ENCODE measurements at regions not wholly inside any gene's neighbourhood (a gene's known extent, or its start where the extent isn't known, plus 50 kb on each side); places are given as distances from the start of the nearest gene placed in this dataset.
"Not testable (repeated sequence)": the region's sequence is repeated elsewhere in the genome, so short reads cannot be mapped to it uniquely, and the experiment has no call there.

DNA sequence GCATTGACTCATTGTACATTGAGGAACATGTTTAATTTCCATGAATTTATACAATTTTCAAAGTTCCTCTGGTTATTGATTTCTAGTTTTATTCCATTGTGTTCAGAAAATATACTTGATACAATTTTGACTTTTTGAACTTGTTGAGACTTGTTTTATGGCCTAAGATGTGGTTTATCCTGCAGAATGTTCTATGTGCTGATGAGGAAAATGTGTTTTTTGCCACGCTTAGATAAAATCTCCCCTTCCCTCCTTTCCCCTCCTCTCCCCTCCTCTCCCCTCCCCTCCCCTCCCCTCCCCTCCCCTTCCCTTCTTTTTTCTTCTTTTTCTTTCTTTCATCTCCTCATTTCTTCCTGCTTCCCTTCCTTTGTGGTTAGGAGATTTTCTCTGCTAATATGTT, 470.8 kb upstream of the MAP3K7 start:
- no peaks in the 10 kb centered on the region for H3K9me3 ChIP-seq (ENCODE audit: control insufficient read depth, low read length, poor library complexity, severe bottlenecking)
- DNase-seq: no peak

DNA sequence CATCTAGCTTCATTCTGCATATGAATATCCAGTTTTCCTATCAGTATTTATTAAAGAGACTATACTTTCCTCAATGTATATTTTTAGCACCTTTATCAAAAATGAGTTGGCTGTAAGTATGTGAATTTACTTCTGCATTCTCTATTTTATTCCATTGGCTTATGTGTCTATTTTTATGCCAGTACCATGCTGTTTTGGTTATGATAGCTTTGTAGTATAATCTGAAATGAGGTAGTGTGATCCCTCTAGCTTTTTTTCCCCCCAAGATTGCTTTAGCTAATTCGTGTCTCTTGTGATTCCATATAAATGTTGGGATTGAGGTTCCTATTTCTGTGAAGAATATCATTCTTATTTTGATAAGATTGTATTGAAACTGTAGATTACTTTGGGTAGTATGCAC, 469.1 kb upstream of the MAP3K7 start:
- Mint-ChIP-seq H3K27me3 (no peaks in the 10 kb centered on the region), H3K4me1 (no peaks in the 10 kb centered on the region), H3K4me3 (no peak overlapping the region), H3K27ac (no peak overlapping the region), H3K36me3 (ENCODE audit: low read depth) (no peaks in the 10 kb centered on the region)
- DNase-seq: no peak
- H3K9me3 ChIP-seq (ENCODE audit: control insufficient read depth, low read length, poor library complexity, severe bottlenecking): no peaks in the 10 kb centered on the region
- ATAC-seq: no peak

More for the DNA sequence above, 470.8 kb upstream of the MAP3K7 start:
- Mint-ChIP-seq H3K27me3 (no peaks in the 10 kb centered on the region), H3K4me1 (no peaks in the 10 kb centered on the region), H3K36me3 (ENCODE audit: low read depth) (no peaks in the 10 kb centered on the region), H3K4me3 (no peak overlapping the region), H3K27ac (no peak overlapping the region)
- no peak for ATAC-seq

DNA sequence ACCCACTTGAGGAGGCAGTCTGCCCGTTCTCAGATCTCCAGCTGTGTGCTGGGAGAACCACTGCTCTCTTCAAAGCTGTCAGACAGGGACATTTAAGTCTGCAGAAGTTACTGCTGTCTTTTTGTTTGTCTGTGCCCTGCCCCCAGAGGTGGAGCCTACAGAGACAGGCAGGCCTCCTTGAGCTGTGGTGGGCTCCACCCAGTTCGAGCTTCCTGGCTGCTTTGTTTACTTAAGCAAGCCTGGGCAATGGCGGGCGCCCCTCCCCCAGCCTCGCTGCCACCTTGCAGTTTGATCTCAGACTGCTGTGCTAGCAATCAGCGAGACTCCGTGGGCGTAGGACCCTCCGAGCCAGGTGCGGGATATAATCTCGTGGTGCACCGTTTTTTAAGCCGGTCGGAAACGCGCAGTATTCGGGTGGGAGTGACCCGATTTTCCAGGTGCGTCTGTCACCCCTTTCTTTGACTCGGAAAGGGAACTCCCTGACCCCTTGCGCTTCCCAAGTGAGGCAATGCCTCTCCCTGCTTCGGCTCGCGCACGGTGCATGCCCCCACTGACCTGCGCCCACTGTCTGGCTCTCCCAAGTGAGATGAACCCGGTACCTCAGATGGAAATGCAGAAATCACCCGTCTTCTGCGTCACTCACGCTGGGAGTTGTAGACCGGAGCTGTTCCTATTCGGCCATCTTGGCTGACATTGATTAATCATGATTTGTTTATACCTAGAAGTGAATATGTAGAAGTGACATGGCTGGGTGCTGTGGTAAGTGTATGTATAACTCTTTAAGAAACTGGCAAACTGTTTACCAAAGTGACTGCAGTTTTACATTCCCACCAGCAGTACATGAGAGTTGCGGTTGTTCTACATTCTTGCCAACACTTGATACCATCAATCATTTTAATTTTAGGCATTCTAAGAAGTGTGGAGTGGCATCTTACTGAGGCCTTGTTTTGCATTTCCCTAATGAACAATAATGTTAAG, 465.9 kb upstream of the MAP3K7 start:
- not testable (repeated sequence) for H3K27me3 Mint-ChIP-seq; H3K4me1 Mint-ChIP-seq; H3K36me3 Mint-ChIP-seq (ENCODE audit: low read depth); H3K4me3 Mint-ChIP-seq; H3K9me3 ChIP-seq (ENCODE audit: control insufficient read depth, low read length, poor library complexity, severe bottlenecking); ATAC-seq; DNase-seq; H3K27ac Mint-ChIP-seq

DNA sequence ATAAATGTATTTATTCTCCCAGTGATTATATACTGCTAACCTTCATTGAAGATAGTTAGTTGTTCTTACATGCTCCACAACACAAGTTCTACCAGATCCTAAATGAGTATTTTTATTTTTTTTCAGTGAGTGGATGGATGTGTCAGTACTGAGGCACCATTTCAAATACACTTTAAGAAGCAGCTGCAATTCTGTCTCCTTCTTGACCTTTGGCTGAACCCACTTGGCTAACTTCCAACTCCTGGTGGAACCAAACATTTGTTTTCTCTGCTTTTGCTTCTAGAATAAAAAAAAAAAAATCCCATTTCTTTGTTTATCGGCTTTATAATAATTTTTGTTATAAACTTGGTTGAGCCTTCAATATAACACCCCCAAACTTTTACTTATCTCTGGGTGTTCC, 458.3 kb upstream of the MAP3K7 start:
- no peak overlapping the region for H3K27ac Mint-ChIP-seq
- no peaks in the 10 kb centered on the region for H3K9me3 ChIP-seq (ENCODE audit: control insufficient read depth, low read length, poor library complexity, severe bottlenecking)
- no peaks in the 10 kb centered on the region for H3K36me3 Mint-ChIP-seq (ENCODE audit: low read depth)
- H3K4me3 Mint-ChIP-seq: no peak overlapping the region
- H3K4me1 Mint-ChIP-seq: no peaks in the 10 kb centered on the region
- no peak for ATAC-seq
- DNase-seq: no peak
- H3K27me3 Mint-ChIP-seq: no peaks in the 10 kb centered on the region

DNA sequence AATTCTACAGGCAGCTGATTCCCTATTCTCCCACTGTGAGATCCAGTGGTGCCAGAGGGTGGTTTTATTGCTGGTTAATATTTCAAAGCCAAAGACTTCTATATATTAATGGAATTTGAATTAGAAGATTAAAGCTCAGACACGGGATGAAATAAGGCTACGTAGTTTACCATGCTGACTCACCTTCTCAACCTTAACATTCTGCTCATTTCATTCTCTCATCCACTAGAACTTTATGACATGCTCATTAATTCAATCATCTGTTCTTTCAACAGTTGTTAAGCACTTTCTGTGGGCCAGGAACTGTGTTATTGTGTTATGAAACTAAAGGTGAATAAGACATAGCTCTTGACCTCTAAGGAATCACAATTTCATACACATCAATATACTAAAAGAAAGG, 456.9 kb upstream of the MAP3K7 start:
- H3K36me3 Mint-ChIP-seq (ENCODE audit: low read depth): no peaks in the 10 kb centered on the region
- H3K9me3 ChIP-seq (ENCODE audit: control insufficient read depth, low read length, poor library complexity, severe bottlenecking): no peaks in the 10 kb centered on the region
- no peak for ATAC-seq
- H3K4me1 Mint-ChIP-seq: no peaks in the 10 kb centered on the region
- DNase-seq: no peak
- H3K27ac Mint-ChIP-seq: no peak overlapping the region
- H3K4me3 Mint-ChIP-seq: no peak overlapping the region
- no peaks in the 10 kb centered on the region for H3K27me3 Mint-ChIP-seq

DNA sequence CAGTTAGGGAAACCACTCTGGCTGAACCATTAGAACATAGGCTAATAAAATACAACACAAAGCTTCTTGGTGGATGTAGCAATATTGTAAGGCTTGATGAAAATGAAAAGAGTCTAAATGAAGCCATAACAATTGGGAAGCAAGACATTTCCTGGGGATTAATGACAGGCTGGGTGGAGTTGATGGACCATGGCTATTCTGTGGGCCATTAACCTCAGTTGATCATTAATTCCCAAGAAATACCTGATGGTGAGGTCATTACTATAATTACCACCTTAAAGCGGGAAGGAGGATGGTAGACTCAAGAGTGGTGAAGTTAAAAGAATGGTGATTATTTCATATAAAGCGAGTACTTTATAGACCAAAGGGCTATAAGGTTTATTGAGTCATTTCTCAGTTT, 455.8 kb upstream of the MAP3K7 start:
- Mint-ChIP-seq H3K4me3 (no peak overlapping the region), H3K27me3 (no peaks in the 10 kb centered on the region), H3K27ac (no peak overlapping the region), H3K4me1 (no peaks in the 10 kb centered on the region), H3K36me3 (ENCODE audit: low read depth) (no peaks in the 10 kb centered on the region)
- DNase-seq (no peak), ATAC-seq (no peak)
- H3K9me3 ChIP-seq (ENCODE audit: control insufficient read depth, low read length, poor library complexity, severe bottlenecking): no peaks in the 10 kb centered on the region

DNA sequence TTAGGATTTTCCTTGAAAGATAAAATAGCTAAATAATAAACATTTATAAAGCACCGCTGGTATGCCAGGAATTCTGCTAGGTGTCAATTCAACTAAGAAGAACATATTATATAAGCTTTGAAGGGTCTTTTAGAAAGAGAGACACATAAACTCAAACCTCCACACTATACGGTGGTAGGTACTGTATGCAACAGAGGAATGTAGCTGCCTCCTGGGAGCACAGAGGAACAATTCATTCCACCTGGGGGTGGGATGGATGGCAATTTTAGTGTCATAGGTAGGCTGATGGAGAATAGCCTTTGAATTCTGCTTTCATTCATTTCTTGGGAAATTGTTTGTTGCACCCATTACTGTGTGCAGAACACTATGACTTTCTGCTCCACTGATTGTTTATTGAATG, 447.1 kb upstream of the MAP3K7 start:
- Mint-ChIP-seq H3K4me1 (no peaks in the 10 kb centered on the region), H3K27ac (no peak overlapping the region), H3K36me3 (ENCODE audit: low read depth) (no peaks in the 10 kb centered on the region), H3K27me3 (peaks cover 16% of the 10 kb centered on the region), H3K4me3 (no peak overlapping the region)
- ATAC-seq: no peak
- no peaks in the 10 kb centered on the region for H3K9me3 ChIP-seq (ENCODE audit: control insufficient read depth, low read length, poor library complexity, severe bottlenecking)
- no peak for DNase-seq

DNA sequence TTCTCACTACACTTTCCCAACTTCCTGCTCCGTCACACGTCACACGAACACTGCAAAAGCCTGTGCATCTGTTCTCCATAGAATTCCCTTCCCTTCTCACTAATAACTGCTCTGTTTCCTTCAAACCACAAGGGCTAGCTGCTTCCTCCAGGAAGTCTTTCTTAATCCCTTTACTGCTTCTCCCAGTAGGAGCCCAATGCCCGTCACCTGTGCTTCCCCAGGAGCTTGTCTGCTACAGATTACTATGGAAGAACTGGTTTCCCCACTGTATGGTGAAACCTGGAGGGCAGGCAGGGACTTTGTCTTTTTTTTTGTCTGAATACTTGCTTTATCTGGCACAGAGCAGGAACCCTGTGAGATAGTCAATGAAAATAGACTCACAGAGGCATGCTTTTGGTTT, 444.7 kb upstream of the MAP3K7 start:
- H3K27me3 Mint-ChIP-seq: peaks cover 35% of the 10 kb centered on the region
- no peaks in the 10 kb centered on the region for H3K36me3 Mint-ChIP-seq (ENCODE audit: low read depth)
- ATAC-seq (no peak), DNase-seq (no peak)
- no peaks in the 10 kb centered on the region for H3K9me3 ChIP-seq (ENCODE audit: control insufficient read depth, low read length, poor library complexity, severe bottlenecking)
- H3K4me3 Mint-ChIP-seq: no peak overlapping the region
- H3K27ac Mint-ChIP-seq: no peak overlapping the region
- H3K4me1 Mint-ChIP-seq: no peaks in the 10 kb centered on the region

DNA sequence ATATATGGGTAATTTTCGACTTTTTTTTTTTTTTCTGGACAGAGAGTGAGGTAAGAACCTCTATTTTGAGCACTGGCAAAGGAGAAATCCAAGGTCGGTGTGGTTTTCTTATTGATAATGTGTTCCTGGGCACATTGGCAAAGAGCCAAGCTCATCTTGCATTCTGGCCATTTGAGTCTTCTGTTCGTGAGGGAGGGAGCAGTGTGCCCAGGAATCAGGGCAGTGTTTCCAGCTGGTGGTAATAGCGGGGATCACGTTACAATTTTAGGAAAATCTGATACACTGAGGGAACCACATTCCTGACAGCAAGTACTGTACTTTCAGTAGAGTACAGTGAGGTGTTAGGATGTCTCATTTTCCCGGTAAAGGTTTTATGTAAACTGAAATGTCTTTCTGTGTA, 442.3 kb upstream of the MAP3K7 start:
- ATAC-seq: no peak
- no peak overlapping the region for H3K27ac Mint-ChIP-seq
- H3K27me3 Mint-ChIP-seq: peaks cover 30% of the 10 kb centered on the region
- H3K4me1 Mint-ChIP-seq: no peaks in the 10 kb centered on the region
- no peak for DNase-seq
- H3K9me3 ChIP-seq (ENCODE audit: control insufficient read depth, low read length, poor library complexity, severe bottlenecking): no peaks in the 10 kb centered on the region
- no peaks in the 10 kb centered on the region for H3K36me3 Mint-ChIP-seq (ENCODE audit: low read depth)
- no peak overlapping the region for H3K4me3 Mint-ChIP-seq

DNA sequence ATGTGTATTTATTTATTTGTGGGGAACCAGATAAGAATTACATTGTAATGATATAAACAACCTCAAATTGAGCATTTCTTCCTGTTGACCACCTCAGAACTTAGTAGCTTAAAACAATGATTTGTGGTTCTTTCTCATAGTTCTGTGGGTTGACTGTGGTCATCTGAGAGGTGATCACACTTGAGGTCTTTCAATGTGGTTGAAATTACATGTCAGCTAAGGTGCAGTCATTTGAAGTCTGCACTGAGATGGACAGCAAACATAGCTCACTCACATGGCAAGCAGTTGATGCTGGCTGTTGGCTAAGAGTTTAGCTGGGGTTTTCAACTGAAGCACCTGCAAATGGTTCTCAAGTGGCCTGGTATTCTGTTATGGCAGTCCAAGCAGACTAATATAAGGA, 436.7 kb upstream of the MAP3K7 start:
- Mint-ChIP-seq H3K4me3 (no peak overlapping the region), H3K4me1 (peaks cover 2% of the 10 kb centered on the region)

DNA sequence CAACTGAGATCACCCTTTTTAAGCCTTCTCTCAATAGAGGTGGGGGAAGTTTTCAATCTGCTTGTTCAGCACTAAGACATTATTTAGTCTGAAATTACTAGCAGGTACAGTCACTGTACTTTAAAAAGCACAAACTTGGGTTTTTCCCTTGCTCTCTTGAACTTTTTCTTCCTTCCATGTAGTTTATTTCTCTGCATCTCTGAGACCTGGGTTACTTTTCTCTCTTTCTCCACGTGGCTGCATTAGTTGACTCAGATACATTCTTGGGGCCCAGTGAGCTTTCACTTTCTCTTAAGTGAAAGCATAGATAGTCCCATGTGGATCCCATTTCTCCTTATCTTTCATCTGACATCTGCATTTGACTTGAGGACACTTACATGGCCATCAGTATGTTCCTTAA, 433.9 kb upstream of the MAP3K7 start:
- Mint-ChIP-seq H3K4me1 (peaks cover 2% of the 10 kb centered on the region), H3K27ac (no peak overlapping the region), H3K27me3 (no peaks in the 10 kb centered on the region), H3K36me3 (ENCODE audit: low read depth) (no peaks in the 10 kb centered on the region), H3K4me3 (no peak overlapping the region)
- DNase-seq (no peak), ATAC-seq (no peak)
- no peaks in the 10 kb centered on the region for H3K9me3 ChIP-seq (ENCODE audit: control insufficient read depth, low read length, poor library complexity, severe bottlenecking)

More for the DNA sequence above, 436.7 kb upstream of the MAP3K7 start:
- no peak for DNase-seq
- peaks cover 18% of the 10 kb centered on the region for H3K27me3 Mint-ChIP-seq
- no peak overlapping the region for H3K27ac Mint-ChIP-seq
- no peaks in the 10 kb centered on the region for H3K9me3 ChIP-seq (ENCODE audit: control insufficient read depth, low read length, poor library complexity, severe bottlenecking)
- H3K36me3 Mint-ChIP-seq (ENCODE audit: low read depth): no peaks in the 10 kb centered on the region
- ATAC-seq: no peak

DNA sequence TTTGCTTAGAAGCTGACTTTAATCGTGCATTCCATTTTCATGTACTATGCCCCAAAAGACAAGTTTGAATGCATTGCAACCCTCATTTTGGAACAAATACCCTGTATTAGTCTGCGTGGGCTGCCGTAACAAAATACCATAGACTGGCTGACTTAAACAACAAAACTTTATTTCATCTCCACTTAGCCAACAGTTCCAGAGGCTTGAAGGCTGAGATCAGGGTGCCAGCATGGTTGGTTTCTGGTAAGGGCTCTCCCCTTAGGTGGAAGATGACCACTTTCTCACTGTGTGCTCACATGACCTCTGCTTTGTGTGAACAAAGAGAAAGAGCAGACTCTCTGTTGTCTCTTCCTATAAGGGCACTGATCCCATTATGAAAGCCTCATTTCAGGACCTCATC, 431.7 kb upstream of the MAP3K7 start:
- H3K9me3 ChIP-seq (ENCODE audit: control insufficient read depth, low read length, poor library complexity, severe bottlenecking): no peaks in the 10 kb centered on the region
- H3K4me1 Mint-ChIP-seq: peaks cover 2% of the 10 kb centered on the region
- H3K27me3 Mint-ChIP-seq: no peaks in the 10 kb centered on the region
- H3K27ac Mint-ChIP-seq: no peak overlapping the region
- H3K4me3 Mint-ChIP-seq: no peak overlapping the region
- ATAC-seq (no peak), DNase-seq (no peak)
- H3K36me3 Mint-ChIP-seq (ENCODE audit: low read depth): no peaks in the 10 kb centered on the region

DNA sequence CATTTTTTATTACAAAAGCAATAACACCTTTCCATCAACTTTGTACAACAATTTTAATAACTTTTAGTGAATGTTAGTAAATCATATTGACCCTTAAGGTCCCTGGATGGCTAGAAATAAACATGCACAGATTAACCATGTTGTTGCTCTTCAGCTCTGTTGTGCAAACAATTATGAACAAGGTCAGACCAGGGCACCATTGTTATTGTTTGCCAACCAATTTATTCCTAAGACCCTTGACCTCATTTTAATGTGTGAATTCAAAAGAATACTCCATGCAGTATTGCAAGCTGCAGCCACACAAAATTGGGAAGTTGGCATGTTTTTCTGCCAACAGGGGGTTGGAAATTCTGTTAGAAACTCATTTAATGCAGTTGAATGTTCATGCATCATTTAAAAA, 426.6 kb upstream of the MAP3K7 start:
- Mint-ChIP-seq H3K4me3 (no peak overlapping the region), H3K4me1 (no peaks in the 10 kb centered on the region), H3K36me3 (ENCODE audit: low read depth) (no peaks in the 10 kb centered on the region), H3K27me3 (peaks cover 10% of the 10 kb centered on the region), H3K27ac (no peak overlapping the region)
- ATAC-seq: no peak
- DNase-seq: no peak
- no peaks in the 10 kb centered on the region for H3K9me3 ChIP-seq (ENCODE audit: control insufficient read depth, low read length, poor library complexity, severe bottlenecking)

DNA sequence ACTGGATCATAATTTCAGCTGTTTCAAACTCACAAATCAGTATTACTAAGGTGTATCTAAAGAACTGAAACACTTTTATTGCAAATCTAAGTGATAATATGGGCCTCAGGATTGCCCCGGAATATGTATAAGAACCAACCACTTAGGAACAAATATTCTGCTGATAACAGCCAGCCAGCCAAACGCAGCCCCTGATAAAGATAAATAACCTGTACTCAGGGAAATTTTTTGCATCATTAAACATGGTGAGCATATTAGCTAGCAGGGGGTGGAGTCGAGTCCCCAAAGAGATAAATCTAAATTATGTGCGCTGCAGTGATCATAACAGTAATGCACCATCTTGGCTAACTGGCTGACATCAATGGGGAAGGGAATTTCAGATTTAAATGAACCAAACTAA, 410.2 kb upstream of the MAP3K7 start:
- Mint-ChIP-seq H3K4me3 (no peak overlapping the region), H3K27ac (no peak overlapping the region), H3K36me3 (ENCODE audit: low read depth) (no peaks in the 10 kb centered on the region), H3K27me3 (peaks cover 14% of the 10 kb centered on the region), H3K4me1 (no peaks in the 10 kb centered on the region)
- no peak for ATAC-seq
- DNase-seq: no peak
- no peaks in the 10 kb centered on the region for H3K9me3 ChIP-seq (ENCODE audit: control insufficient read depth, low read length, poor library complexity, severe bottlenecking)
